ENCODE measurements at regions not wholly inside any gene's neighbourhood (a gene's known extent, or its start where the extent isn't known, plus 50 kb on each side); places are given as distances from the start of the nearest gene placed in this dataset.
A peak's percentile ranks its signal among the peaks of the same experiment; 100 is the strongest.

- TF ChIP-seq EP300 (IDR thresholded peaks at IDR 0.05) (no peak), POLR2A (IDR thresholded peaks at IDR 0.05) (no peak), POLR2AphosphoS5 (IDR thresholded peaks at IDR 0.05) (no peak), CTCF (IDR thresholded peaks at IDR 0.05) (no peak)
- no peak overlapping the region for H3K27ac ChIP-seq
- no peaks in the 10 kb centered on the region for H3K27me3 ChIP-seq
- intact Hi-C loops (cut with DNase I), result no loop called here
- no peak overlapping the region for H3K4me3 ChIP-seq
- H3K36me3 ChIP-seq, result no peaks in the 10 kb centered on the region
- H3K4me1 ChIP-seq, result no peaks in the 10 kb centered on the region
- no peaks in the 10 kb centered on the region for H3K9me3 ChIP-seq
- no peak for DNase-seq
- 62 to 69% methylated on average over 6 of the region's 6 CpGs for WGBS, 2 donors
Observed at GRCh38 chr10:124315591-124316270, 103.0 kb downstream of the OAT start.

- no peak for DNase-seq
- no peak for TF ChIP-seq EP300 (IDR thresholded peaks at IDR 0.05)
- TF ChIP-seq POLR2AphosphoS5 (IDR thresholded peaks at IDR 0.05), result no peak
- no peak for TF ChIP-seq CTCF (IDR thresholded peaks at IDR 0.05)
- TF ChIP-seq POLR2A (IDR thresholded peaks at IDR 0.05), result no peak
- intact Hi-C loops (cut with DNase I), result no loop called here
- Histone ChIP-seq H3K9me3 (no peaks in the 10 kb centered on the region), H3K27ac (no peak overlapping the region), H3K27me3 (no peaks in the 10 kb centered on the region), H3K4me3 (no peak overlapping the region), H3K36me3 (no peaks in the 10 kb centered on the region), H3K4me1 (no peaks in the 10 kb centered on the region)
- 89 to 93% methylated on average over 4 of the region's 4 CpGs for WGBS, 2 donors
Observed at GRCh38 chr10:124313374-124313773, 105.3 kb downstream of the OAT start.

- Histone ChIP-seq H3K36me3 (no peaks in the 10 kb centered on the region), H3K27ac (no peak overlapping the region), H3K4me3 (no peak overlapping the region), H3K4me1 (no peaks in the 10 kb centered on the region), H3K9me3 (no peaks in the 10 kb centered on the region), H3K27me3 (no peaks in the 10 kb centered on the region)
- 81 to 90% methylated on average over 7 of the region's 7 CpGs for WGBS, 2 donors
- TF ChIP-seq EP300 (IDR thresholded peaks at IDR 0.05) (no peak), POLR2AphosphoS5 (IDR thresholded peaks at IDR 0.05) (no peak), POLR2A (IDR thresholded peaks at IDR 0.05) (no peak), CTCF (IDR thresholded peaks at IDR 0.05) (no peak)
- intact Hi-C loops (cut with DNase I), result no loop called here
- DNase-seq, result peak; percentile 36
Observed at GRCh38 chr10:124308811-124309210, 109.9 kb downstream of the OAT start.

- Histone ChIP-seq H3K4me1 (no peaks in the 10 kb centered on the region), H3K4me3 (no peak overlapping the region), H3K36me3 (no peaks in the 10 kb centered on the region), H3K9me3 (no peaks in the 10 kb centered on the region), H3K27ac (no peak overlapping the region), H3K27me3 (no peaks in the 10 kb centered on the region)
- peak; percentile 49 for DNase-seq
- 81 to 87% methylated on average over 16 of the region's 16 CpGs for WGBS, 2 donors
- intact Hi-C loops (cut with DNase I), result no loop called here
- TF ChIP-seq POLR2AphosphoS5 (IDR thresholded peaks at IDR 0.05) (no peak), EP300 (IDR thresholded peaks at IDR 0.05) (no peak), CTCF (IDR thresholded peaks at IDR 0.05) (no peak), POLR2A (IDR thresholded peaks at IDR 0.05) (no peak)
Observed at GRCh38 chr10:124308056-124308645, 110.6 kb downstream of the OAT start.

Measured in sigmoid colon (tissue), 6 donors.